ENCODE measurements at regions not wholly inside any gene's neighbourhood (a gene's known extent, or its start where the extent isn't known, plus 50 kb on each side); places are given as distances from the start of the nearest gene placed in this dataset.

DNA sequence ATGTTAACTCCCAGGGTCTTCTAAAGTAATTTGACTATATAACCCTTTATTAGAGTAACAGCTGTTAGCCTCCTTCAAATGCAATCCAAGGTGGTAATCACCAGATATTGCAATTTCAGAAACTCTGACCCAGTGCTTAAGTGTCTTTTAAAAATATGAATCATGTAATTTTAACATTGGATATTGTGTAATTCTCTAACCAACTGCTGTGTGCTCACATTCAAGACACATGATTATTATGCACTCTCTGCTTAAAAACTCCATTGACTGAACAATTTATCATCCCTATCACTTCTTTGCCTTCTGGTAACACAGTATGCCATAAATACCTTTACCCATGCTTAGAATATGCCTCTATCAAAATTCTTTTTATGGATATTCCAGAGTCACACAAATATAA is 537.4 kb upstream of the RGS18 start:
- TF ChIP-seq EZH2 (IDR thresholded peaks at IDR 0.05), result no peak
- TF ChIP-seq, protein P1, sequence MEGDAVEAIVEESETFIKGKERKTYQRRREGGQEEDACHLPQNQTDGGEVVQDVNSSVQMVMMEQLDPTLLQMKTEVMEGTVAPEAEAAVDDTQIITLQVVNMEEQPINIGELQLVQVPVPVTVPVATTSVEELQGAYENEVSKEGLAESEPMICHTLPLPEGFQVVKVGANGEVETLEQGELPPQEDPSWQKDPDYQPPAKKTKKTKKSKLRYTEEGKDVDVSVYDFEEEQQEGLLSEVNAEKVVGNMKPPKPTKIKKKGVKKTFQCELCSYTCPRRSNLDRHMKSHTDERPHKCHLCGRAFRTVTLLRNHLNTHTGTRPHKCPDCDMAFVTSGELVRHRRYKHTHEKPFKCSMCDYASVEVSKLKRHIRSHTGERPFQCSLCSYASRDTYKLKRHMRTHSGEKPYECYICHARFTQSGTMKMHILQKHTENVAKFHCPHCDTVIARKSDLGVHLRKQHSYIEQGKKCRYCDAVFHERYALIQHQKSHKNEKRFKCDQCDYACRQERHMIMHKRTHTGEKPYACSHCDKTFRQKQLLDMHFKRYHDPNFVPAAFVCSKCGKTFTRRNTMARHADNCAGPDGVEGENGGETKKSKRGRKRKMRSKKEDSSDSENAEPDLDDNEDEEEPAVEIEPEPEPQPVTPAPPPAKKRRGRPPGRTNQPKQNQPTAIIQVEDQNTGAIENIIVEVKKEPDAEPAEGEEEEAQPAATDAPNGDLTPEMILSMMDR (IDR thresholded peaks at IDR 0.05), result no peak
